ENCODE measurements at regions not wholly inside any gene's neighbourhood (a gene's known extent, or its start where the extent isn't known, plus 50 kb on each side); places are given as distances from the start of the nearest gene placed in this dataset.

- Mint-ChIP-seq H3K9me3 (peaks cover 8% of the 10 kb centered on the region in 2 donors), H3K4me3 (no peak overlapping the region), H3K4me1 (ENCODE audit: low read depth) (no peaks in the 10 kb centered on the region), H3K27ac (no peak overlapping the region), H3K27me3 (ENCODE audit: low read depth) (no peaks in the 10 kb centered on the region), H3K36me3 (ENCODE audit: insufficient read depth in 2 of 2) (peaks cover 0 to 3% of the 10 kb centered on the region in 2 donors)
- no peak for DNase-seq
- no peak for ATAC-seq (replicated peaks in 1 of 2)
Measured at GRCh38 chr3:1632128-1632527, 466.5 kb upstream of the CNTN4 start.

- no peaks in the 10 kb centered on the region for H3K27me3 Mint-ChIP-seq (ENCODE audit: low read depth)
- H3K27ac Mint-ChIP-seq = no peak overlapping the region
- DNase-seq (no peak), ATAC-seq (replicated peaks in 1 of 2) (no peak)
- no peaks in the 10 kb centered on the region for H3K36me3 Mint-ChIP-seq (ENCODE audit: insufficient read depth in 2 of 2)
- peaks cover 3 to 9% of the 10 kb centered on the region in 2 donors for H3K9me3 Mint-ChIP-seq
- H3K4me3 Mint-ChIP-seq = no peak overlapping the region
- H3K4me1 Mint-ChIP-seq (ENCODE audit: low read depth) = no peaks in the 10 kb centered on the region
Measured at GRCh38 chr3:1661839-1662238, 436.8 kb upstream of the CNTN4 start.

DNA sequence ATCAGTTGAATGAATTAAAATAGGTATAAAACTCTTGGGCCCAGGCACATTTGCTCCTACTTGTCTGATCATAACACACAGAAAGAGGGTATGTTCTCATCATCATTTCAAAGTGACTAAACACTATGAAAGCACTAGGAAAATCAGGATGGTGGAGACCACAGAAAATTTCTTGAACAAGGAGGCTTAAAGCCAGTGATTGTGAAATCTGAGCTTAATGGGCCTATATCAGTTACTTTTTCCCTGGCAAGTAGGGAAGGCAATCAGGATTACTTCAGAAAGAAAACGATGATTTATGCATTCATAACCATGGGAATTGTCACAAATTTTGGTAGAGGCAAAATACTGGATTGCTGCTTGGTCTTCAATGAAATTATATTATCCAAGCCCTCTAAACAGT lies 434.4 kb upstream of the CNTN4 start:
- no peak for ATAC-seq (replicated peaks in 1 of 2)
- H3K9me3 Mint-ChIP-seq = peaks cover 5% of the 10 kb centered on the region in 2 donors

DNA sequence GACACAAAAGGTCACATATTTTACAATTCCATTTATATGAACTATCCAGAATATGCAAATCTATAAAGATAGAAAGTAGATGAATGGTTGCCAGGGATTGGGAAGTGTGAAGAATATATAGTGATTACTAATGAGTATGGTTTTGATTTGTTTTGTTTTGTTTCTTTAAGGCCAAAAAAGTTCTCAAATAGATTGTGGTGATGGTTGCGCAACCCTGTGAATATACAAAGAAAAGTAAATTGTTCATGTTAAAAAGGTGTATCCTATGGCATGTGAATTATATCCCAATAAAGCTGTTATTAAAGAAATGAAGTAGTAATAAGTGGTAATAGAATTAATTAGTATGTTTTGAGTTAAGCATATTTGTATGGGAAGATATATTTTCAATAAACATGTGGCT lies 431.8 kb upstream of the CNTN4 start:
- ATAC-seq (replicated peaks in 1 of 2) (no peak), DNase-seq (no peak)
- Mint-ChIP-seq H3K4me1 (ENCODE audit: low read depth) (no peaks in the 10 kb centered on the region), H3K36me3 (ENCODE audit: insufficient read depth in 2 of 2) (no peaks in the 10 kb centered on the region), H3K27me3 (ENCODE audit: low read depth) (no peaks in the 10 kb centered on the region), H3K9me3 (peaks cover 9 to 10% of the 10 kb centered on the region in 2 donors), H3K4me3 (no peak overlapping the region), H3K27ac (no peak overlapping the region)

More for the DNA sequence above, 434.4 kb upstream of the CNTN4 start:
- no peak for DNase-seq
- Mint-ChIP-seq H3K36me3 (ENCODE audit: insufficient read depth in 2 of 2) (no peaks in the 10 kb centered on the region), H3K4me1 (ENCODE audit: low read depth) (no peaks in the 10 kb centered on the region), H3K27ac (no peak overlapping the region), H3K27me3 (ENCODE audit: low read depth) (no peaks in the 10 kb centered on the region), H3K4me3 (no peak overlapping the region)

- H3K4me1 Mint-ChIP-seq (ENCODE audit: low read depth) = no peaks in the 10 kb centered on the region
- no peak overlapping the region for H3K27ac Mint-ChIP-seq
- peaks cover 0 to 2% of the 10 kb centered on the region in 2 donors for H3K36me3 Mint-ChIP-seq (ENCODE audit: insufficient read depth in 2 of 2)
- H3K9me3 Mint-ChIP-seq = peaks cover 3 to 7% of the 10 kb centered on the region in 2 donors
- ATAC-seq (replicated peaks in 1 of 2) (no peak), DNase-seq (no peak)
- H3K27me3 Mint-ChIP-seq (ENCODE audit: low read depth) = no peaks in the 10 kb centered on the region
- H3K4me3 Mint-ChIP-seq = no peak overlapping the region
Measured at GRCh38 chr3:1677576-1678156, 421.0 kb upstream of the CNTN4 start.

GRCh38 chr3:1692428-1692827 lies 406.2 kb upstream of the CNTN4 start:
- Mint-ChIP-seq H3K27me3 (ENCODE audit: low read depth) (no peaks in the 10 kb centered on the region), H3K4me1 (ENCODE audit: low read depth) (no peaks in the 10 kb centered on the region), H3K27ac (no peak overlapping the region), H3K4me3 (no peak overlapping the region), H3K9me3 (peaks cover 5 to 6% of the 10 kb centered on the region in 2 donors), H3K36me3 (ENCODE audit: insufficient read depth in 2 of 2) (no peaks in the 10 kb centered on the region)
- ATAC-seq (replicated peaks in 1 of 2) = no peak
- no peak for DNase-seq

DNA sequence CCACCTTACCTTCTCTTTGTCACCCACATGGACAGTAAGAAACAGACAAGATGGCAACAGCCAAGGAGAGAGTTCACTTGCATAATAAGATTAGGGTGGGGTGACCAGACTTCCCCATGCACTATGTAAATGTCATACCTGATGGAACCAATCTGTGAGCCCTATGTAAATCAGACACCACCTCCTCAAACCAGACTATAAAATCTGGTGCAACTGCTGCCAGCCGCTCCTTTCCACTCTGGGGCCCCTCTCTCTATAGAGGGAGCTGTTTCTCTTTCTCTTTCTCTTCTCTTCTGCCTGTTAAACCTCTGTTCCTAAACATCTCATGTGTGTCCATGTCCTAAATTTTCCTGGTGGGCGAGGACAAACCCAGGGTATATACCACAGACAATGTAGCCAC lies 405.5 kb upstream of the CNTN4 start:
- Mint-ChIP-seq H3K9me3 (peaks cover 5 to 6% of the 10 kb centered on the region in 2 donors), H3K4me1 (ENCODE audit: low read depth) (no peaks in the 10 kb centered on the region), H3K27me3 (ENCODE audit: low read depth) (no peaks in the 10 kb centered on the region), H3K27ac (no peak overlapping the region), H3K4me3 (no peak overlapping the region), H3K36me3 (ENCODE audit: insufficient read depth in 2 of 2) (no peaks in the 10 kb centered on the region)
- no peak for ATAC-seq (replicated peaks in 1 of 2)
- DNase-seq = no peak

DNA sequence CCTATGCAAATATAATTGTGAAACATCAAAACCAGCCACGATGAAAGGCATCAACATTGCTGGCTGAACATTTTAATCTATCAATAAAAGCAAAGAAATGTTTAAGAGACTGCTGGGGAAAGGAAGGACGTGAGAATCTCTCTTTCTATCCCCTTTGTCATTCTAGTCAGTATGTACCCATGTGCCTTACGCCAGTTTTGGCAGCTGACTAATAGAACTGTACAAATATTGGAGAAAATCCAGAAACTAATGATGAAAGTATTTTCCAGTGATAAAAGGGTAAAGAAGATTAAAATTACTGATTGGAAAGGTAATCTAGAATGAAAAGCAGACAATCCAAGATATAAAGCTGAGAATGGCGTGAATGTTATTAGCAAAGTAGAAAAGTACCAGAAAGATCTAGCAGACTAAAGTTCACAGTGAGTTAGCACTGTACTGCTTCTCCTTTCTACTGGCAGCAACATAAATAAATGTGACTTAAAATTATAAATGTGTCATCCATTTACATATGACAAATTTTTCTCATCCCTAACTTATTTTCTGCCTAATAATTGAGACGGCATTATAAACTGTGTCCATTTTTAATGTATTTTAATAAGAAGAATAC lies 401.9 kb upstream of the CNTN4 start:
- H3K36me3 Mint-ChIP-seq (ENCODE audit: insufficient read depth in 2 of 2) = no peaks in the 10 kb centered on the region
- no peak overlapping the region for H3K27ac Mint-ChIP-seq
- H3K27me3 Mint-ChIP-seq (ENCODE audit: low read depth) = no peaks in the 10 kb centered on the region

GRCh38 chr3:1699361-1699920 lies 399.2 kb upstream of the CNTN4 start:
- H3K9me3 Mint-ChIP-seq = peaks cover 1 to 5% of the 10 kb centered on the region in 2 donors
- DNase-seq (no peak), ATAC-seq (replicated peaks in 1 of 2) (no peak)
- no peak overlapping the region for H3K27ac Mint-ChIP-seq
- no peaks in the 10 kb centered on the region for H3K4me1 Mint-ChIP-seq (ENCODE audit: low read depth)
- no peak overlapping the region for H3K4me3 Mint-ChIP-seq
- no peaks in the 10 kb centered on the region for H3K27me3 Mint-ChIP-seq (ENCODE audit: low read depth)
- H3K36me3 Mint-ChIP-seq (ENCODE audit: insufficient read depth in 2 of 2) = no peaks in the 10 kb centered on the region

More for the DNA sequence above, 401.9 kb upstream of the CNTN4 start:
- peaks cover 2 to 5% of the 10 kb centered on the region in 2 donors for H3K9me3 Mint-ChIP-seq
- ATAC-seq (replicated peaks in 1 of 2) (no peak), DNase-seq (no peak)
- H3K4me1 Mint-ChIP-seq (ENCODE audit: low read depth) = no peaks in the 10 kb centered on the region
- H3K4me3 Mint-ChIP-seq = no peak overlapping the region

- H3K36me3 Mint-ChIP-seq (ENCODE audit: insufficient read depth in 2 of 2) = no peaks in the 10 kb centered on the region
- no peak overlapping the region for H3K27ac Mint-ChIP-seq
- no peaks in the 10 kb centered on the region for H3K27me3 Mint-ChIP-seq (ENCODE audit: low read depth)
- DNase-seq (no peak), ATAC-seq (replicated peaks in 1 of 2) (no peak)
- no peak overlapping the region for H3K4me3 Mint-ChIP-seq
- peaks cover 1 to 2% of the 10 kb centered on the region in 2 donors for H3K9me3 Mint-ChIP-seq
- no peaks in the 10 kb centered on the region for H3K4me1 Mint-ChIP-seq (ENCODE audit: low read depth)
Measured at GRCh38 chr3:1700650-1701049, 398.0 kb upstream of the CNTN4 start.

GRCh38 chr3:1703169-1703568 lies 395.5 kb upstream of the CNTN4 start:
- no peaks in the 10 kb centered on the region for H3K27me3 Mint-ChIP-seq (ENCODE audit: low read depth)
- H3K9me3 Mint-ChIP-seq = peaks cover 3 to 4% of the 10 kb centered on the region in 2 donors
- no peaks in the 10 kb centered on the region for H3K4me1 Mint-ChIP-seq (ENCODE audit: low read depth)
- ATAC-seq (replicated peaks in 1 of 2) (no peak), DNase-seq (no peak)
- H3K4me3 Mint-ChIP-seq = no peak overlapping the region
- H3K27ac Mint-ChIP-seq = no peak overlapping the region
- no peaks in the 10 kb centered on the region for H3K36me3 Mint-ChIP-seq (ENCODE audit: insufficient read depth in 2 of 2)

DNA sequence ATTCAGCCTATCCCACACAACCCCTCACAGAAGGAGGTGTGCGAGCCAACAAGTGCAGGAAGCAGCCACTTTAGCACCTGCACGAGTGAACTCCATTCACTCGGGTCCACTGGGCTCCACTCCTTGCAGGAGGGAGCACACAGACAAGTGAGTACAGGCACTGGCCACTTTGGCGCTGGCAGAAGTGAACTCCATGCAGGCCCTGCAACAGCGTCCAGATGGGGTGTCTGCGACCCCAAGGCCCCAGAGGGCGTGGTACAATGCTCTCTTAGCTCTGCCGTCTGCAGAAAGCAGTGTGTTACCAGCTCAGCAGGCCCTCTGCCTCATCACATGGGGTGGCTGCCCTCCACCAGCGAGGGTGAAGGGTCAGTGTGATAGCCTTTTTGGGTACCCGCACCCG lies 388.0 kb upstream of the CNTN4 start:
- peaks cover 2% of the 10 kb centered on the region in 2 donors for H3K9me3 Mint-ChIP-seq
- H3K4me1 Mint-ChIP-seq (ENCODE audit: low read depth) = no peaks in the 10 kb centered on the region
- no peak for ATAC-seq (replicated peaks in 1 of 2)
- no peaks in the 10 kb centered on the region for H3K27me3 Mint-ChIP-seq (ENCODE audit: low read depth)
- H3K4me3 Mint-ChIP-seq = no peak overlapping the region
- no peaks in the 10 kb centered on the region for H3K36me3 Mint-ChIP-seq (ENCODE audit: insufficient read depth in 2 of 2)
- DNase-seq = no peak
- H3K27ac Mint-ChIP-seq = no peak overlapping the region

GRCh38 chr3:1717524-1717923 lies 381.1 kb upstream of the CNTN4 start:
- ATAC-seq (replicated peaks in 1 of 2) = no peak
- H3K27ac Mint-ChIP-seq = no peak overlapping the region
- H3K36me3 Mint-ChIP-seq (ENCODE audit: insufficient read depth in 2 of 2) = no peaks in the 10 kb centered on the region
- DNase-seq = no peak
- H3K27me3 Mint-ChIP-seq (ENCODE audit: low read depth) = no peaks in the 10 kb centered on the region
- no peak overlapping the region for H3K4me3 Mint-ChIP-seq
- H3K9me3 Mint-ChIP-seq = peaks cover 2 to 5% of the 10 kb centered on the region in 2 donors
- no peaks in the 10 kb centered on the region for H3K4me1 Mint-ChIP-seq (ENCODE audit: low read depth)

DNA sequence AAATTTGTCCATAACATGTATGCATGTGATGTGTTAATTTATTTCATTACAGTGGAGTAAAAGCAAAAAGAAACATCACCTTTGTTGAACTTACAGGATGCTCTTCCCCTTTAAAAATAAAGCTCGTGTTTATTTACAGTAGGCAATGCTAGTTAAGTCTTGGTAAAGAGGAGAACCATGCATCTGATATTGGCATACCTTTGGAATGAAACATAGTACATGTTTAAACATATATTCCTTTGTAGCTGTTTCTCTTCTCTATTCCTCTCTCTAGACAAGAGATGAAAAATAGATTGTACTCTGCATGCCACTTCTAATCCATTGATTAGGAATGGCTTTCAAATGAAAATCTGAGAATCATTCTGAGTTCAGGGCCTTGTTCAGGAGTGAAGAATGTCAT lies 374.9 kb upstream of the CNTN4 start:
- peaks cover 8% of the 10 kb centered on the region in 2 donors for H3K9me3 Mint-ChIP-seq
- no peak for DNase-seq
- H3K36me3 Mint-ChIP-seq (ENCODE audit: insufficient read depth in 2 of 2) = no peaks in the 10 kb centered on the region
- no peak for ATAC-seq (replicated peaks in 1 of 2)
- no peak overlapping the region for H3K4me3 Mint-ChIP-seq
- H3K27me3 Mint-ChIP-seq (ENCODE audit: low read depth) = no peaks in the 10 kb centered on the region
- no peak overlapping the region for H3K27ac Mint-ChIP-seq
- no peaks in the 10 kb centered on the region for H3K4me1 Mint-ChIP-seq (ENCODE audit: low read depth)
